Uterus (tissue), 3 donors: ENCODE measurements at regions not wholly inside any gene's neighbourhood (a gene's known extent, or its start where the extent isn't known, plus 50 kb on each side); places are given as distances from the start of the nearest gene placed in this dataset.

ENCODE experiments used
- DNase-seq, 2 donors: peaks; one replicate each; pipeline ENCODE4 v3.0.0-alpha.2; 2019 to 2020
- H3K27ac ChIP-seq, 2 donors: fragments of 200-600 bp; sonication (generic); 1 replicate in 1 of 2; 2 replicates in 1 of 2; pipeline ENCODE4 v1.5.1; 2016 to 2018
- H3K27me3 ChIP-seq, 2 donors: fragments of 200-600 bp; sonication (generic); one replicate each; pipeline ENCODE4 v1.5.1; 2018 to 2019; ENCODE audit warnings: control low read depth in 1 of 2
- H3K36me3 ChIP-seq, 2 donors: fragments of 200-600 bp; sonication (generic); one replicate each; pipeline ENCODE4 v1.5.1; 2019; ENCODE audit warnings: control low read depth in 1 of 2
- H3K4me1 ChIP-seq, 2 donors: fragments of 200-600 bp; sonication (generic); one replicate each; pipeline ENCODE4 v1.5.1; 2018 to 2019; ENCODE audit warnings: control low read depth in 1 of 2
- H3K4me3 ChIP-seq, 2 donors: fragments of 200-600 bp; sonication (generic); 1 replicate in 1 of 2; 2 replicates in 1 of 2; pipeline ENCODE4 v1.5.1; 2018 to 2019; ENCODE audit warnings: mild to moderate bottlenecking in 1 of 2
- H3K9me3 ChIP-seq, 2 donors: fragments of 200-600 bp; sonication (generic); one replicate each; pipeline ENCODE4 v1.5.1; 2019; ENCODE audit warnings: control low read depth in 1 of 2
- POLR2A ChIP-seq, 2 donors: fragments of 450-650 bp; IDR thresholded peaks; one replicate each; pipeline ENCODE4 v1.6.1; 2016; ENCODE audit warnings: antibody characterized with exemption in 2 of 2, mild to moderate bottlenecking in 1 of 2, moderate library complexity in 1 of 2
- intact Hi-C: fragments of 100-400 bp; cut with DNase I; formaldehyde crosslinking; loops from one replicate; pipeline ENCODE4 v1.15.1; 2023; ENCODE audit warnings: low total_unique reads
- TF ChIP-seq, protein P1 (sequence below), 4 experiments: fragments of 200-600 bp in 2 of 4; fragments of 450-650 bp in 2 of 4; sonication (generic) in 2 of 4; IDR thresholded peaks; one replicate each; pipeline ENCODE4 v1.5.1; 2016 to 2019; ENCODE audit warnings: antibody characterized with exemption in 4 of 4, mild to moderate bottlenecking in 2 of 4, moderate library complexity in 1 of 4
- donor health status: DM: yes; HTN: yes; CAD: no.

DNA sequence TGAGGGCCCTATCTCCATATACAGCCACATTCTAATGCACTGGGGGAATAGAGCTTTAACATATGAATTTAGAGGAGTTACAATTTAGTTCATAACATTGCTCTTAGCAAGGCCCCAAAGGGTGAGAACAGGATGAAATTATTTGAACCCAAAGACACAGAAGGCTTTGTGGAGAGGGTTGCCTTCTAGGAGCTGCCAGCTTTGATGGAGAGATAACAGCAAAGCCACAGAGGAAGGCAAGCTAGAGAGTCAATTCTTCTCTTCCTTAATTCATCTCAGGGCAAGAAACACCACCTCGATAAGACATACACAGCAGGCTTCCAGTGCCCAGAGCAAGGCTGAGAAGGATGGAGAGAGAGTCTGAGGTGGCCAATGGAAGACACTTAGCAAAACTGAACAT, 94.8 kb upstream of the TMPRSS15 start:
- no peak overlapping the region for H3K4me3 ChIP-seq
- no peak overlapping the region for H3K27ac ChIP-seq
- no peaks in the 10 kb centered on the region for H3K4me1 ChIP-seq
- no peak for TF ChIP-seq POLR2A (IDR thresholded peaks at IDR 0.05)
- TF ChIP-seq, protein P1, sequence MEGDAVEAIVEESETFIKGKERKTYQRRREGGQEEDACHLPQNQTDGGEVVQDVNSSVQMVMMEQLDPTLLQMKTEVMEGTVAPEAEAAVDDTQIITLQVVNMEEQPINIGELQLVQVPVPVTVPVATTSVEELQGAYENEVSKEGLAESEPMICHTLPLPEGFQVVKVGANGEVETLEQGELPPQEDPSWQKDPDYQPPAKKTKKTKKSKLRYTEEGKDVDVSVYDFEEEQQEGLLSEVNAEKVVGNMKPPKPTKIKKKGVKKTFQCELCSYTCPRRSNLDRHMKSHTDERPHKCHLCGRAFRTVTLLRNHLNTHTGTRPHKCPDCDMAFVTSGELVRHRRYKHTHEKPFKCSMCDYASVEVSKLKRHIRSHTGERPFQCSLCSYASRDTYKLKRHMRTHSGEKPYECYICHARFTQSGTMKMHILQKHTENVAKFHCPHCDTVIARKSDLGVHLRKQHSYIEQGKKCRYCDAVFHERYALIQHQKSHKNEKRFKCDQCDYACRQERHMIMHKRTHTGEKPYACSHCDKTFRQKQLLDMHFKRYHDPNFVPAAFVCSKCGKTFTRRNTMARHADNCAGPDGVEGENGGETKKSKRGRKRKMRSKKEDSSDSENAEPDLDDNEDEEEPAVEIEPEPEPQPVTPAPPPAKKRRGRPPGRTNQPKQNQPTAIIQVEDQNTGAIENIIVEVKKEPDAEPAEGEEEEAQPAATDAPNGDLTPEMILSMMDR (IDR thresholded peaks at IDR 0.05), result no peak
- H3K27me3 ChIP-seq, result no peaks in the 10 kb centered on the region
- DNase-seq, result no peak
- intact Hi-C loops, result no loop called here
- H3K9me3 ChIP-seq, result no peaks in the 10 kb centered on the region
- H3K36me3 ChIP-seq, result no peaks in the 10 kb centered on the region

DNA sequence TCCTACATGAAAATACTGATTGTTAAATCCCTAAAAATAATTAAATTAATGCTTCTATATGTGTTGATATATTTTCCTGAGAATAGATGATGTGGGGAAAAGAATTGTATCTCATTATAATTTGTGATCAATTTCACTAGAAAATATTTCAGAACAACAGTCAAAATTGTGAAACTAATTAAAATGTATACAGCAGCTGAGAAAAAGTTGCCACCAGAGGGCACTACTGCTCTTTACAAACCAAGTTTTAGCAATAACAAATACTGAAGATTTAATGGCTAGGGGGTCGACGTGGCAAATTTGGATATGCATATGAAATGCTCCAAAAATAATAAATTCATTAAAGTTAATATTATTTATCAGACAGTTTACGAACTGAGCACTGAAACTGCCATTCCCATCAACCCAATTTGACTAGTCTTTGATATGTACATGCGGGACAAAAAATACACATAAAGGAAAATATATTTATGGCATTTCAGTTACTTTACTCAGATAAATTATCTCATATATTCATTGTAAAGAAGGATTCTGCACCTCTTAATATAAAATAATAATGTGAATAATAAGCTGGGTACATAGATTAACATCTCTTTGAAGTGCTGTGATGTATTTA, 96.3 kb upstream of the TMPRSS15 start:
- Histone ChIP-seq H3K27me3 (no peaks in the 10 kb centered on the region), H3K9me3 (no peaks in the 10 kb centered on the region), H3K4me1 (no peaks in the 10 kb centered on the region), H3K36me3 (no peaks in the 10 kb centered on the region), H3K27ac (no peak overlapping the region), H3K4me3 (no peak overlapping the region)
- intact Hi-C loops, result no loop called here
- TF ChIP-seq, protein P1 (IDR thresholded peaks at IDR 0.05), result peak in 2 of 4 experiments; percentile 18 to 45
- TF ChIP-seq POLR2A (IDR thresholded peaks at IDR 0.05), result no peak
- DNase-seq, result no peak

DNA sequence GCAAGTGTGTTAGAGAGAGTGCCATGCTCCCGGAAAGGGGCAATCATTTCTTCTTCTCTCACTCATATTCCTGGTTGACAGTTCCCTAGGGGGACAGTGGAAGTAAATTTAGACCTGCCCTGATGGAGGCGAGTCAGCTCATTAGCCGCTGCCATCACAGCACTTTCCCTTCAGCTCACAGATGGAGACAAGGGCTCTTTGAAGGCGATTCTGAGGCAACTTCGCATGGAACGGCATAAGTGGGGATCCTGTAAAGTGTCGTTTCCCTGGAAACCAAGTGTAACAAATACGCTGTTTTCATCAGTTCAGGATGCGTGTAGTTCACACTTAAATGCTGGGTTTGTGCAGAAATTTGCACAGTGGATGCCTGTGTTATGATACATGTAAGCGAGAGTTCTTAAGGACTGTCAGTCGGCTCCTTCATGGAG, 114.5 kb upstream of the TMPRSS15 start:
- Histone ChIP-seq H3K4me3 (no peak overlapping the region), H3K27me3 (no peaks in the 10 kb centered on the region), H3K9me3 (no peaks in the 10 kb centered on the region), H3K36me3 (no peaks in the 10 kb centered on the region), H3K4me1 (no peaks in the 10 kb centered on the region), H3K27ac (no peak overlapping the region)
- no peak for DNase-seq
- TF ChIP-seq, protein P1 (IDR thresholded peaks at IDR 0.05), result no peak
- no peak for TF ChIP-seq POLR2A (IDR thresholded peaks at IDR 0.05)
- intact Hi-C loops, result no loop called here

DNA sequence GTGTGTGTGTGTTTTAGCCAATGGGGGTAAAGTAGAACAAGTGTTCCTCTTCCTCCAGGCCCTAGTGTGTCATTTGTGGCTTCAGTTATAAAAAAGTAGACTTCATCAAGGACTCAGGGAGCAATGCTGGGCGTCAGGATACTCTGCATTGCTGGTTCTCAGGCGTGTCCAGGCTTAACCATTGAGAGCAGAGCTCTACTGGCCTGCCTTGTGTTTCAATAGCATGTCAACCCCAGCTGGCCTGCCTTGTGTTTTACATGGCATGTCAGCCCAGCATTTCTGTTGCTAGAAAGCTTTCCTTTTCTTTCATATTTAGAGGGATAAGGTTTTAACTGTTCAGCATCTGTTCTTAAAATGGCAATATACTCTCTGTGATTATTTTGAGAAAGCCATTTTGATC, 117.6 kb upstream of the TMPRSS15 start:
- no peak for DNase-seq
- Histone ChIP-seq H3K27ac (no peak overlapping the region), H3K27me3 (no peaks in the 10 kb centered on the region), H3K4me3 (no peak overlapping the region), H3K4me1 (no peaks in the 10 kb centered on the region), H3K9me3 (no peaks in the 10 kb centered on the region), H3K36me3 (no peaks in the 10 kb centered on the region)
- intact Hi-C loops, result no loop called here
- TF ChIP-seq, protein P1 (IDR thresholded peaks at IDR 0.05), result no peak
- TF ChIP-seq POLR2A (IDR thresholded peaks at IDR 0.05), result no peak

DNA sequence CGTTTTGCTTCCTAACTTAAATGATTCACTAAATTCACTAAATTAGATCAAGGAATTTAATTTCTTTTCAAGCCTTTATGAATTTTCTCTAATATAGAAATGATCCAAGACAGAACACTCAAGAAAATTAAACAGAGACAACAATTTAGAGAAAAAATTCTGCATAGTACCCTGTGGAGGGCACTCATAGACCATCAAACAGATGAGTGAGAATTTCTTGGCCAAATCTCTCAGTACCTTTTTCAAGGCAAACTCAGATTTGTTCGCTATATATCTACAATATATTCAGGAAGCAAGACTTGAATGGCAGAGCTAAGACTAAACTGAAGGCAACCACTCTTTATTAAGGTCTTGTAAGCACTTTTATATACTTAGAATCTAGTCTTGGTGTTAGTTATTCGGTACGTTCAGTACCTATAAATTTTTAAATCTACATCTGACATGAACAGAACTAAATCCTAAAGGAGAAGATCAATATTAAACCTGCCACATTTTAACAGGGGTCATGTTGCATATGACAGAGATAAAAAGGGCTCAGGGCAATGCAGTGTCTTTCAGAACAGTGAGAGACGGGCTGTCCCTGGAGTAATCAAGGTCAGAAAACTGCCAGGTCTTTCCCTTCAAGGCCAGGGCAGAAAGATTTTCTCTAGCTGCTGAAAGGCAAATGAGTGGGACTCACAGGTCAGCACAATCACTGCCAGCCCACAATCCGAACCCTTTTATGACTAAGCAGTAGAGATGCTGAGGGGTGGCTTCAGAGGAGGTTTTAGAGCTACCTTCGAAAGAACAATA, 118.8 kb upstream of the TMPRSS15 start:
- H3K4me1 ChIP-seq, result no peaks in the 10 kb centered on the region
- no peak for DNase-seq
- no peak overlapping the region for H3K27ac ChIP-seq
- no peaks in the 10 kb centered on the region for H3K9me3 ChIP-seq
- H3K36me3 ChIP-seq, result no peaks in the 10 kb centered on the region
- TF ChIP-seq, protein P1 (IDR thresholded peaks at IDR 0.05), result no peak
- TF ChIP-seq POLR2A (IDR thresholded peaks at IDR 0.05), result no peak
- H3K4me3 ChIP-seq, result no peak overlapping the region
- H3K27me3 ChIP-seq, result no peaks in the 10 kb centered on the region
- intact Hi-C loops, result no loop called here
